Heart right ventricle (tissue), 16 donors: ENCODE measurements at regions not wholly inside any gene's neighbourhood (a gene's known extent, or its start where the extent isn't known, plus 50 kb on each side); places are given as distances from the start of the nearest gene placed in this dataset.
"Not testable (repeated sequence)": the region's sequence is repeated elsewhere in the genome, so short reads cannot be mapped to it uniquely, and the experiment has no call there.

Experiments
- ATAC-seq, 8 donors: fragments of 200-7000 bp; cut with Tn5 transposase; one replicate each; pipeline ENCODE4 v1.9.1; 2020; ENCODE audit warnings: mild to moderate bottlenecking in 8 of 8, moderate library complexity in 8 of 8, moderate number of reproducible peaks in 1 of 8
- DNase-seq, 2 donors: peaks; one replicate each; pipeline ENCODE4 v3.0.0-alpha.2; 2020
- H3K27ac ChIP-seq, 10 donors: fragments of 200-600 bp; sonication (generic) in 2 of 10; one replicate each; pipeline versions ENCODE4 v1.5.0 to v1.8.0; 2020 to 2022; ENCODE audit warnings: mild to moderate bottlenecking in 3 of 10
- H3K27me3 ChIP-seq, 7 donors: fragments of 200-600 bp; one replicate each; pipeline ENCODE4 v1.8.0; 2021 to 2022; ENCODE audit warnings: mild to moderate bottlenecking in 2 of 7
- H3K36me3 ChIP-seq, 9 donors: fragments of 200-600 bp; sonication (generic) in 1 of 9; one replicate each; pipeline versions ENCODE4 v1.5.0 to v1.8.0; 2020 to 2022; ENCODE audit warnings: mild to moderate bottlenecking in 2 of 9
- H3K4me1 ChIP-seq, 9 donors: fragments of 200-600 bp; sonication (generic) in 1 of 9; one replicate each; pipeline versions ENCODE4 v1.5.0 to v1.8.0; 2020 to 2022; ENCODE audit warnings: mild to moderate bottlenecking in 4 of 9
- H3K4me3 ChIP-seq, 10 donors: fragments of 200-600 bp; sonication (generic) in 2 of 10; one replicate each; pipeline versions ENCODE4 v1.5.0 to v1.8.0; 2020 to 2022; ENCODE audit warnings: mild to moderate bottlenecking in 7 of 10, moderate library complexity in 2 of 10
- H3K9me3 ChIP-seq, 11 donors: fragments of 200-600 bp in 10 of 11; sonication (generic) in 2 of 11; one replicate each; pipeline versions ENCODE4 v1.5.0 to v1.8.0; 2013 to 2022; ENCODE audit warnings: mild to moderate bottlenecking in 2 of 11, control low read depth in 1 of 11, moderate library complexity in 1 of 11
- WGBS, 2 donors: extraction: QIAGEN DNeasy Blood & Tissue Kit; methylation state at CpG; one replicate each; pipeline ENCODE4 v1.1.7; 2013; ENCODE audit warnings: inconsistent platforms in 1 of 2; 5-methylcytosine and 5-hydroxymethylcytosine counted together
- intact Hi-C, 10 donors: fragments of 100-400 bp; cut with DNase I; formaldehyde crosslinking; loops; one replicate each; pipeline versions ENCODE4 v1.11.1 to v1.14.2; 2022
- TF ChIP-seq, protein P1 (sequence below), 9 donors: fragments of 200-600 bp; sonication (generic) in 2 of 9; IDR thresholded peaks; one replicate each; pipeline versions ENCODE4 v1.5.0 to v1.8.0; 2021 to 2022; ENCODE audit warnings: antibody characterized with exemption in 9 of 9, mild to moderate bottlenecking in 5 of 9, moderate library complexity in 1 of 9
- donor health status: Arrhythmogenic right ventricular cardiomyopathy.
- donor health status: ischemic (EF 13 %, LVEDD 7.1; RV severe dilation, severe dysfunction).
- donor health status: healthy with polysubstance abuse.
- donor health status: DM: no; HTN: yes; CAD: no.
- donor health status: DM: no; HTN: no; CAD: no.
- donor health status: ischemic (EF 25% LVEDD 6.9; RV normal size, moderate dysfunction).
- donor health status: ischemic (EF 25% LVEDD 5.7; RV mildly dilated, moderate dysfunction).
- donor health status: healthy.
- donor health status: DM: yes; HTN: yes; CAD: no.
- donor health status: Ischemic cardiomyopathy.
- donor health status: ischemic (EF 35%, LVEDD 5.7; RV mildly dilated, moderate dysfunction).
- donor health status: nonischemic (EF 11% LVEDD 7.7; RV severe dilation, severe dysfunction).
- donor health status: DM: yes; HTN: yes; CAD: no.
- donor health status: PGD.
- donor health status: ischemic (EF 29% LVEDD 5.4; RV normal size, mild dysfunction).
- donor health status: nonischemic (EF 23%, LVEDD 6.1; RV moderate dilation, normal function).

GRCh38 chr19:14320253-14320652, 61.0 kb upstream of the ADGRE5 start:
- Histone ChIP-seq H3K36me3 (no peaks in the 10 kb centered on the region), H3K9me3 (peaks cover 0 to 16% (median 5%) of the 10 kb centered on the region in 11 donors), H3K4me3 (no peak overlapping the region), H3K27me3 (peaks cover 0 to 15% (median 0%) of the 10 kb centered on the region in 7 donors), H3K4me1 (no peaks in the 10 kb centered on the region), H3K27ac (no peak overlapping the region)
- no peak for DNase-seq
- WGBS, 2 donors: 86 to 92% methylated on average over 3 of the region's 3 CpGs
- intact Hi-C loops: no loop called here
- no peak for ATAC-seq
- TF ChIP-seq, protein P1, sequence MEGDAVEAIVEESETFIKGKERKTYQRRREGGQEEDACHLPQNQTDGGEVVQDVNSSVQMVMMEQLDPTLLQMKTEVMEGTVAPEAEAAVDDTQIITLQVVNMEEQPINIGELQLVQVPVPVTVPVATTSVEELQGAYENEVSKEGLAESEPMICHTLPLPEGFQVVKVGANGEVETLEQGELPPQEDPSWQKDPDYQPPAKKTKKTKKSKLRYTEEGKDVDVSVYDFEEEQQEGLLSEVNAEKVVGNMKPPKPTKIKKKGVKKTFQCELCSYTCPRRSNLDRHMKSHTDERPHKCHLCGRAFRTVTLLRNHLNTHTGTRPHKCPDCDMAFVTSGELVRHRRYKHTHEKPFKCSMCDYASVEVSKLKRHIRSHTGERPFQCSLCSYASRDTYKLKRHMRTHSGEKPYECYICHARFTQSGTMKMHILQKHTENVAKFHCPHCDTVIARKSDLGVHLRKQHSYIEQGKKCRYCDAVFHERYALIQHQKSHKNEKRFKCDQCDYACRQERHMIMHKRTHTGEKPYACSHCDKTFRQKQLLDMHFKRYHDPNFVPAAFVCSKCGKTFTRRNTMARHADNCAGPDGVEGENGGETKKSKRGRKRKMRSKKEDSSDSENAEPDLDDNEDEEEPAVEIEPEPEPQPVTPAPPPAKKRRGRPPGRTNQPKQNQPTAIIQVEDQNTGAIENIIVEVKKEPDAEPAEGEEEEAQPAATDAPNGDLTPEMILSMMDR (IDR thresholded peaks at IDR 0.05): no peak

DNA sequence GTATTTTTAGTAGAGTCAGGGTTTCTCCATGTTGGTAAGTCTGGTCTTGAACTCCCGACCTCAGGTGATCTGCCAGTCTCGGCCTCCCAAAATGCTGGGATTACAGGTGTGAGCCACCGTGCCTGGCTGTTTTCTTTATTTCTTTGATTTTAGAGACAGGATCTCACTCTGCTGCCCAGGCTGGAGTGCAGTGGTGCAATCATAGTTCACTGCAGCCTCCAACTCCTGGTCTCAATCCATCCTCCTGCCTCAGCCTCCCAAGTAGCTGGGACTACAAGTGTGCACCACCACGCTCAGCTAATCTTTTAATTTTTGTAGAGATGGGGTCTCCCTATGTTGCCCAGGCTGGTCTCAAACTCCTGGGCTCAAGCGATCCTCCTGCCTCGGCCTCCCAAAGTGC, 61.5 kb upstream of the ADGRE5 start:
- Histone ChIP-seq H3K27me3 (peaks cover 0 to 15% (median 0%) of the 10 kb centered on the region in 7 donors), H3K9me3 (peaks cover 0 to 14% (median 5%) of the 10 kb centered on the region in 11 donors)
- H3K4me3 ChIP-seq, H3K36me3 ChIP-seq, intact Hi-C loops, DNase-seq, H3K4me1 ChIP-seq, ATAC-seq, H3K27ac ChIP-seq: not testable (repeated sequence)
- 97 to 99% methylated on average over 6 of the region's 6 CpGs for WGBS, 2 donors

- DNase-seq (peak in 1 of 2 donors; percentile 19), ATAC-seq (peak in 4 of 8 donors; percentile 22 to 55 (median 42))
- TF ChIP-seq, protein P1 (IDR thresholded peaks at IDR 0.05): peak in 4 of 9 donors; percentile 24 to 44 (median 32)
- WGBS, 2 donors: 11 to 15% methylated on average over 12 of the region's 12 CpGs
- Histone ChIP-seq H3K4me3 (no peak overlapping the region), H3K9me3 (peaks cover 0 to 14% (median 5%) of the 10 kb centered on the region in 11 donors), H3K27me3 (peaks cover 0 to 15% (median 0%) of the 10 kb centered on the region in 7 donors), H3K36me3 (no peaks in the 10 kb centered on the region), H3K27ac (no peak overlapping the region), H3K4me1 (no peaks in the 10 kb centered on the region)
- intact Hi-C loops: no loop called here
Observed at GRCh38 chr19:14318873-14319272, 62.4 kb upstream of the ADGRE5 start.

GRCh38 chr19:14317157-14317556, 64.1 kb upstream of the ADGRE5 start:
- Histone ChIP-seq H3K27ac (no peak overlapping the region), H3K9me3 (peaks cover 0 to 14% (median 5%) of the 10 kb centered on the region in 11 donors), H3K27me3 (peaks cover 0 to 15% (median 0%) of the 10 kb centered on the region in 7 donors), H3K4me3 (no peak overlapping the region), H3K4me1 (no peaks in the 10 kb centered on the region), H3K36me3 (no peaks in the 10 kb centered on the region)
- 80 to 81% methylated on average over 21 of the region's 21 CpGs for WGBS, 2 donors
- intact Hi-C loops: no loop called here
- DNase-seq: no peak
- TF ChIP-seq, protein P1 (IDR thresholded peaks at IDR 0.05): no peak
- ATAC-seq: no peak

DNA sequence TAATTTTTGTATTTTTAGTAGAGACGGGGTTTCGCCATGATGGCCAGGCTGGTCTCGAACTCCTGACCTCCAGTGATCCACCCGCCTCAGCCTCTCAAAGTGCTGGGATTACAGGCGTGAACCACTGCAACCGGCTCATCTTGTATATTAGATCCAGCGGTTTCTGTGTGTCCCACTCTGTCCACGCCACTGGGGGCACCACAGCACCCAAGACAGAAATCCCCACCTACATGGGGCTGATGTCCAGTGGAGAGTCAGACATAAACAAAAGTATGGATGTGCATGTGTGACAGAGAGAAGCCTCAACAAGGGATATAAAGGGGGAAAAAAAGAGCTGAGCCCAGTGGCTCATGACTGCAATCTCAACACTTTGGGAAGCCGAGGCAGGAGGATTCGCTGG, 65.8 kb upstream of the ADGRE5 start:
- Histone ChIP-seq H3K4me3 (no peak overlapping the region), H3K36me3 (no peaks in the 10 kb centered on the region), H3K4me1 (no peaks in the 10 kb centered on the region), H3K27ac (no peak overlapping the region), H3K9me3 (peaks cover 0 to 9% (median 3%) of the 10 kb centered on the region in 11 donors), H3K27me3 (peaks cover 0 to 15% (median 0%) of the 10 kb centered on the region in 7 donors)
- DNase-seq: no peak
- intact Hi-C loops: no loop called here
- no peak for ATAC-seq
- 82% methylated on average over 10 of the region's 10 CpGs for WGBS, 2 donors
- TF ChIP-seq, protein P1 (IDR thresholded peaks at IDR 0.05): no peak
